ENCODE measurements at regions not wholly inside any gene's neighbourhood (a gene's known extent, or its start where the extent isn't known, plus 50 kb on each side); places are given as distances from the start of the nearest gene placed in this dataset.

- no peak for DNase-seq (ENCODE audit: low read depth)
- no peak for TF ChIP-seq CTCF (IDR thresholded peaks at IDR 0.05; ENCODE audit: insufficient read depth, low read depth, low read length, missing control alignments)
- H3K4me3 ChIP-seq (ENCODE audit: low read length), result no peak overlapping the region
Measured at GRCh38 chr18:59760619-59761600, 63.7 kb upstream of the CCBE1 start.

GRCh38 chr18:59760212-59760611 is 63.0 kb upstream of the CCBE1 start:
- TF ChIP-seq CTCF (IDR thresholded peaks at IDR 0.05; ENCODE audit: insufficient read depth, low read depth, low read length, missing control alignments), result no peak
- no peak for DNase-seq (ENCODE audit: low read depth)
- no peak overlapping the region for H3K4me3 ChIP-seq (ENCODE audit: low read length)

- TF ChIP-seq CTCF (IDR thresholded peaks at IDR 0.05; ENCODE audit: insufficient read depth, low read depth, low read length, missing control alignments), result no peak
- no peak for DNase-seq (ENCODE audit: low read depth)
- H3K4me3 ChIP-seq (ENCODE audit: low read length), result no peak overlapping the region
Measured at GRCh38 chr18:59758837-59759236, 61.6 kb upstream of the CCBE1 start.

- H3K4me3 ChIP-seq (ENCODE audit: low read length), result no peak overlapping the region
- no peak for DNase-seq (ENCODE audit: low read depth)
- no peak for TF ChIP-seq CTCF (IDR thresholded peaks at IDR 0.05; ENCODE audit: insufficient read depth, low read depth, low read length, missing control alignments)
Measured at GRCh38 chr18:59758106-59758505, 60.9 kb upstream of the CCBE1 start.

GRCh38 chr18:59752666-59753065 is 55.4 kb upstream of the CCBE1 start:
- TF ChIP-seq CTCF (IDR thresholded peaks at IDR 0.05; ENCODE audit: insufficient read depth, low read depth, low read length, missing control alignments), result no peak
- no peak overlapping the region for H3K4me3 ChIP-seq (ENCODE audit: low read length)
- no peak for DNase-seq (ENCODE audit: low read depth)

- no peak for TF ChIP-seq CTCF (IDR thresholded peaks at IDR 0.05; ENCODE audit: insufficient read depth, low read depth, low read length, missing control alignments)
- no peak for DNase-seq (ENCODE audit: low read depth)
- no peak overlapping the region for H3K4me3 ChIP-seq (ENCODE audit: low read length)
Measured at GRCh38 chr18:59751186-59751585, 54.0 kb upstream of the CCBE1 start.
